ENCODE measurements at regions not wholly inside any gene's neighbourhood (a gene's known extent, or its start where the extent isn't known, plus 50 kb on each side); places are given as distances from the start of the nearest gene placed in this dataset.

GRCh38 chr18:5709476-5710095, 165.8 kb upstream of the EPB41L3 start:
- Histone ChIP-seq H3K4me1 (ENCODE audit: insufficient read depth, low read length, poor library complexity, severe bottlenecking) (no peaks in the 10 kb centered on the region), H3K9me3 (ENCODE audit: low read length) (no peaks in the 10 kb centered on the region), H2AFZ (ENCODE audit: low read length) (no peak overlapping the region), H3K4me2 (ENCODE audit: low read length) (no peak overlapping the region), H3K9me2 (ENCODE audit: insufficient read depth, low read length) (no peaks in the 10 kb centered on the region), H3K79me2 (ENCODE audit: insufficient read depth, low read depth, low read length) (no peaks in the 10 kb centered on the region), H3K4me3 (ENCODE audit: low read depth, low read length, poor library complexity, severe bottlenecking) (no peak overlapping the region), H3K36me3 (ENCODE audit: insufficient read depth, low read length) (no peaks in the 10 kb centered on the region), H4K20me1 (ENCODE audit: insufficient read depth, low read length) (no peaks in the 10 kb centered on the region), H3K27ac (ENCODE audit: low read depth, low read length, poor library complexity, severe bottlenecking) (no peak overlapping the region)
- CTCF ChIA-PET (ENCODE audit: unreplicated experiment): no interaction called here
- DNase-seq (ENCODE audit: low spot score): no peak
- no TSS peak for BruUV-seq (replicated peaks)
- TF ChIP-seq CTCF (conservative IDR thresholded peaks at IDR 0.05; ENCODE audit: low read length) (no peak), EZH2phosphoT487 (IDR thresholded peaks at IDR 0.05; ENCODE audit: borderline replicate concordance, low read depth, low read length) (no peak)
- intact Hi-C loops (cut with micrococcal nuclease; ENCODE audit: unreplicated experiment): no loop called here
- POLR2A ChIA-PET: no interaction called here

- TF ChIP-seq EZH2phosphoT487 (IDR thresholded peaks at IDR 0.05; ENCODE audit: borderline replicate concordance, low read depth, low read length): no peak
- TF ChIP-seq CTCF (conservative IDR thresholded peaks at IDR 0.05; ENCODE audit: low read length): no peak
- no peaks in the 10 kb centered on the region for H3K9me3 ChIP-seq (ENCODE audit: low read length)
- H3K36me3 ChIP-seq (ENCODE audit: insufficient read depth, low read length): no peaks in the 10 kb centered on the region
- intact Hi-C loops (cut with micrococcal nuclease; ENCODE audit: unreplicated experiment): no loop called here
- H3K4me1 ChIP-seq (ENCODE audit: insufficient read depth, low read length, poor library complexity, severe bottlenecking): no peaks in the 10 kb centered on the region
- no peak overlapping the region for H2AFZ ChIP-seq (ENCODE audit: low read length)
- ChIA-PET CTCF (ENCODE audit: unreplicated experiment) (no interaction called here), POLR2A (no interaction called here)
- H3K27ac ChIP-seq (ENCODE audit: low read depth, low read length, poor library complexity, severe bottlenecking): no peak overlapping the region
- BruUV-seq (replicated peaks): no TSS peak
- H3K9me2 ChIP-seq (ENCODE audit: insufficient read depth, low read length): no peaks in the 10 kb centered on the region
- no peak overlapping the region for H3K4me2 ChIP-seq (ENCODE audit: low read length)
- no peak overlapping the region for H3K4me3 ChIP-seq (ENCODE audit: low read depth, low read length, poor library complexity, severe bottlenecking)
- no peaks in the 10 kb centered on the region for H4K20me1 ChIP-seq (ENCODE audit: insufficient read depth, low read length)
- no peak for DNase-seq (ENCODE audit: low spot score)
- H3K79me2 ChIP-seq (ENCODE audit: insufficient read depth, low read depth, low read length): no peaks in the 10 kb centered on the region
Observed at GRCh38 chr18:5707586-5707985, 163.8 kb upstream of the EPB41L3 start.

- Histone ChIP-seq H3K9me3 (ENCODE audit: low read length) (no peaks in the 10 kb centered on the region), H3K9me2 (ENCODE audit: insufficient read depth, low read length) (no peaks in the 10 kb centered on the region), H3K36me3 (ENCODE audit: insufficient read depth, low read length) (no peaks in the 10 kb centered on the region), H3K4me3 (ENCODE audit: low read depth, low read length, poor library complexity, severe bottlenecking) (no peak overlapping the region), H3K4me1 (ENCODE audit: insufficient read depth, low read length, poor library complexity, severe bottlenecking) (no peaks in the 10 kb centered on the region), H3K4me2 (ENCODE audit: low read length) (no peak overlapping the region), H3K79me2 (ENCODE audit: insufficient read depth, low read depth, low read length) (no peaks in the 10 kb centered on the region), H4K20me1 (ENCODE audit: insufficient read depth, low read length) (no peaks in the 10 kb centered on the region), H2AFZ (ENCODE audit: low read length) (no peak overlapping the region), H3K27ac (ENCODE audit: low read depth, low read length, poor library complexity, severe bottlenecking) (no peak overlapping the region)
- DNase-seq (ENCODE audit: low spot score): no peak
- ChIA-PET POLR2A (interaction anchor here (0.5 kb wide), 1 partner anchor 246 kb away, joined by 3 read pairs; no protein-coding TSS in a partner anchor), CTCF (ENCODE audit: unreplicated experiment) (no interaction called here)
- intact Hi-C loops (cut with micrococcal nuclease; ENCODE audit: unreplicated experiment): no loop called here
- no TSS peak for BruUV-seq (replicated peaks)
- no peak for TF ChIP-seq EZH2phosphoT487 (IDR thresholded peaks at IDR 0.05; ENCODE audit: borderline replicate concordance, low read depth, low read length)
- TF ChIP-seq CTCF (conservative IDR thresholded peaks at IDR 0.05; ENCODE audit: low read length): no peak
Observed at GRCh38 chr18:5705393-5705792, 161.6 kb upstream of the EPB41L3 start.
